HepG2 (cell line): ENCODE measurements at regions not wholly inside any gene's neighbourhood (a gene's known extent, or its start where the extent isn't known, plus 50 kb on each side); places are given as distances from the start of the nearest gene placed in this dataset.

ENCODE experiments used
- CTCF ChIP-seq: sonication (generic); formaldehyde crosslinking; IDR thresholded peaks from 2 replicates; pipeline ENCODE4 v1.5.0; 2020; ENCODE audit warnings: mild to moderate bottlenecking, missing genetic modification reagents, moderate library complexity
- ETV6 ChIP-seq: sonication (generic); formaldehyde crosslinking; conservative IDR thresholded peaks from 2 replicates; pipeline ENCODE4 v1.4.0; 2020; ENCODE audit warnings: missing genetic modification reagents
- HNRNPUL1 ChIP-seq: fragments of 200-400 bp; formaldehyde crosslinking; IDR thresholded peaks from 2 replicates; pipeline ENCODE4 v1.6.1; 2017; ENCODE audit warnings: low read depth, mild to moderate bottlenecking, low read length, moderate library complexity
- NR2F2 ChIP-seq: IDR thresholded peaks from 2 replicates; pipeline ENCODE4 v1.6.1; 2012; ENCODE audit warnings: low read depth, inconsistent platforms, borderline replicate concordance
- POLR2A ChIP-seq, 2 experiments: IDR thresholded peaks; 2 replicates each; pipeline ENCODE4 v1.6.1; 2011; ENCODE audit warnings: low read depth in 2 of 2, low read length in 2 of 2, mild to moderate bottlenecking in 1 of 2, moderate library complexity in 1 of 2; ENCODE audit not compliant: insufficient read depth in 1 of 2
- POLR2AphosphoS5 ChIP-seq: IDR thresholded peaks from 2 replicates; pipeline ENCODE4 v1.6.1; 2012; ENCODE audit warnings: low read depth, low read length
- SIN3A ChIP-seq: IDR thresholded peaks from 2 replicates; pipeline ENCODE4 v1.6.1; 2011; ENCODE audit warnings: low read depth, mild to moderate bottlenecking, control low read depth, low read length, borderline replicate concordance
- TP53 ChIP-seq: sonication (generic); formaldehyde crosslinking; conservative IDR thresholded peaks from 2 replicates; pipeline ENCODE4 v1.4.0; 2020; ENCODE audit warnings: missing genetic modification reagents
- ZFY ChIP-seq: sonication (generic); formaldehyde crosslinking; IDR thresholded peaks from 2 replicates; pipeline ENCODE4 v1.4.0; 2020; ENCODE audit warnings: missing genetic modification reagents
- ZNF644 ChIP-seq: IDR thresholded peaks from 2 replicates; pipeline ENCODE4 v1.6.1; 2016; ENCODE audit warnings: low read depth
- ZSCAN25 ChIP-seq: sonication (generic); formaldehyde crosslinking; IDR thresholded peaks from 2 replicates; pipeline ENCODE4 v1.8.0; 2022; ENCODE audit warnings: mild to moderate bottlenecking, missing genetic modification reagents
- TF ChIP-seq, protein P1 (sequence below): sonication (generic); formaldehyde crosslinking; IDR thresholded peaks from 2 replicates; pipeline ENCODE4 v1.4.0; 2020; ENCODE audit warnings: missing genetic modification reagents
- TF ChIP-seq, protein P2 (sequence below): sonication (generic); formaldehyde crosslinking; IDR thresholded peaks from 2 replicates; pipeline ENCODE4 v1.9.0; 2021; ENCODE audit warnings: missing genetic modification reagents, borderline replicate concordance

GRCh38 chr1:209328196-209328595 is 255.3 kb upstream of the CAMK1G start:
- TF ChIP-seq ZSCAN25 (CRISPR knock-in tag): no peak
- TF ChIP-seq CTCF (CRISPR knock-in tag): no peak
- TF ChIP-seq ETV6 (CRISPR knock-in tag): no peak
- TF ChIP-seq, protein P1, sequence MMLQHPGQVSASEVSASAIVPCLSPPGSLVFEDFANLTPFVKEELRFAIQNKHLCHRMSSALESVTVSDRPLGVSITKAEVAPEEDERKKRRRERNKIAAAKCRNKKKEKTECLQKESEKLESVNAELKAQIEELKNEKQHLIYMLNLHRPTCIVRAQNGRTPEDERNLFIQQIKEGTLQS (CRISPR knock-in tag): no peak
- no peak for TF ChIP-seq POLR2AphosphoS5
- no peak for TF ChIP-seq SIN3A
- TF ChIP-seq HNRNPUL1: no peak
- TF ChIP-seq TP53: no peak
- TF ChIP-seq ZFY (CRISPR knock-in tag): no peak
- TF ChIP-seq POLR2A (IDR thresholded peaks at IDR 0.05; ENCODE audit: insufficient read depth in 1 of 2, low read depth in 2 of 2, low read length in 2 of 2): no peak
- TF ChIP-seq, protein P2, sequence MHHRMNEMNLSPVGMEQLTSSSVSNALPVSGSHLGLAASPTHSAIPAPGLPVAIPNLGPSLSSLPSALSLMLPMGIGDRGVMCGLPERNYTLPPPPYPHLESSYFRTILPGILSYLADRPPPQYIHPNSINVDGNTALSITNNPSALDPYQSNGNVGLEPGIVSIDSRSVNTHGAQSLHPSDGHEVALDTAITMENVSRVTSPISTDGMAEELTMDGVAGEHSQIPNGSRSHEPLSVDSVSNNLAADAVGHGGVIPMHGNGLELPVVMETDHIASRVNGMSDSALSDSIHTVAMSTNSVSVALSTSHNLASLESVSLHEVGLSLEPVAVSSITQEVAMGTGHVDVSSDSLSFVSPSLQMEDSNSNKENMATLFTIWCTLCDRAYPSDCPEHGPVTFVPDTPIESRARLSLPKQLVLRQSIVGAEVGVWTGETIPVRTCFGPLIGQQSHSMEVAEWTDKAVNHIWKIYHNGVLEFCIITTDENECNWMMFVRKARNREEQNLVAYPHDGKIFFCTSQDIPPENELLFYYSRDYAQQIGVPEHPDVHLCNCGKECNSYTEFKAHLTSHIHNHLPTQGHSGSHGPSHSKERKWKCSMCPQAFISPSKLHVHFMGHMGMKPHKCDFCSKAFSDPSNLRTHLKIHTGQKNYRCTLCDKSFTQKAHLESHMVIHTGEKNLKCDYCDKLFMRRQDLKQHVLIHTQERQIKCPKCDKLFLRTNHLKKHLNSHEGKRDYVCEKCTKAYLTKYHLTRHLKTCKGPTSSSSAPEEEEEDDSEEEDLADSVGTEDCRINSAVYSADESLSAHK (CRISPR knock-in tag): no peak
- no peak for TF ChIP-seq NR2F2
- TF ChIP-seq ZNF644: no peak
